H1 (cell line): ENCODE measurements at regions not wholly inside any gene's neighbourhood (a gene's known extent, or its start where the extent isn't known, plus 50 kb on each side); places are given as distances from the start of the nearest gene placed in this dataset.

Experiments
- CTCF ChIA-PET: fragments of 300-600 bp; sonication (Branson Sonifier 250); formaldehyde crosslinking; loops from one replicate; lab custom pipeline; 2021; ENCODE audit not compliant: partially characterized antibody; lab: Charles Lee
- POLR2A ChIA-PET: fragments of 300-600 bp; sonication (Branson Sonifier 250); formaldehyde crosslinking; loops from one replicate; lab custom pipeline; 2021; ENCODE audit warnings: inconsistent platforms; ENCODE audit not compliant: partially characterized antibody; lab: Charles Lee
- DNase-seq, 2 experiments: peaks; one replicate each; pipeline versions ENCODE4 v3.0.0 to v3.0.0-alpha.2; 2010 to 2022; ENCODE audit warnings: low spot score in 2 of 2, low read depth in 1 of 2, mixed read lengths in 1 of 2
- FAIRE-seq: peaks from 2 replicates; lab custom pipeline; 2011; peaks lifted over from hg19 to GRCh38; lab: Jason Lieb, UNC
- H2AFZ ChIP-seq: 2 replicates; pipeline ENCODE4 v1.8.1; 2012; ENCODE audit warnings: low read length, inconsistent platforms
- H2AK5ac ChIP-seq: 2 replicates; pipeline ENCODE4 v1.6.1; 2013; ENCODE audit warnings: low read depth, low read length
- H2BK120ac ChIP-seq: replicated peaks from 2 replicates; pipeline ENCODE3; 2013; ENCODE audit warnings: low read depth, low read length, inconsistent platforms
- H2BK12ac ChIP-seq: 2 replicates; pipeline ENCODE4 v1.6.1; 2013; ENCODE audit warnings: low read depth, low read length
- H2BK15ac ChIP-seq: 2 replicates; pipeline ENCODE4 v1.6.1; 2013; ENCODE audit warnings: low read length
- H2BK20ac ChIP-seq: 2 replicates; pipeline ENCODE4 v1.6.1; 2013; ENCODE audit warnings: low read length
- H2BK5ac ChIP-seq: 2 replicates; pipeline ENCODE4 v1.6.1; 2013; ENCODE audit warnings: low read depth, low read length
- H3K14ac ChIP-seq: 2 replicates; pipeline ENCODE4 v1.6.1; 2013; ENCODE audit warnings: inconsistent platforms; ENCODE audit not compliant: insufficient read length
- H3K18ac ChIP-seq: 2 replicates; pipeline ENCODE4 v1.6.1; 2013; ENCODE audit warnings: low read length; ENCODE audit errors: extremely low read depth
- H3K23ac ChIP-seq: 2 replicates; pipeline ENCODE4 v1.6.1; 2013; ENCODE audit warnings: inconsistent platforms; ENCODE audit not compliant: insufficient read length
- H3K23me2 ChIP-seq: 2 replicates; pipeline ENCODE4 v1.6.1; 2013; ENCODE audit warnings: low read depth, low read length
- H3K27ac ChIP-seq: 2 replicates; pipeline ENCODE4 v1.6.1; 2011; ENCODE audit warnings: low read depth, low read length, inconsistent platforms
- H3K27me3 ChIP-seq, 4 experiments: replicated peaks in 1 of 4; 1 replicate in 1 of 4; 2 replicates in 3 of 4; pipeline versions ENCODE4 v1.6.1 to v1.8.1; 2011 to 2013; ENCODE audit warnings: low read length in 3 of 4, mild to moderate bottlenecking in 3 of 4, inconsistent platforms in 2 of 4, mixed read lengths in 2 of 4, moderate library complexity in 1 of 4; ENCODE audit not compliant: control insufficient read depth in 3 of 4, insufficient read depth in 3 of 4; ENCODE audit errors: extremely low read depth in 1 of 4
- H3K36me3 ChIP-seq, 4 experiments: 2 replicates each; pipeline versions ENCODE4 v1.6.1 to v1.8.1; 2011 to 2013; ENCODE audit warnings: mild to moderate bottlenecking in 4 of 4, low read length in 3 of 4, moderate library complexity in 2 of 4, control low read depth in 1 of 4, inconsistent platforms in 1 of 4; ENCODE audit not compliant: insufficient read depth in 4 of 4, control insufficient read depth in 2 of 4
- H3K4ac ChIP-seq: replicated peaks from 2 replicates; pipeline ENCODE3; 2013; ENCODE audit warnings: low read length, low read depth, mixed read lengths, inconsistent platforms; ENCODE audit not compliant: insufficient read length
- H3K4me1 ChIP-seq, 4 experiments: replicated peaks in 1 of 4; 1 replicate in 1 of 4; 2 replicates in 3 of 4; pipeline versions ENCODE4 v1.6.1 to v1.8.1; 2011 to 2013; ENCODE audit warnings: low read length in 3 of 4, inconsistent platforms in 2 of 4, mixed read lengths in 1 of 4; ENCODE audit not compliant: insufficient read depth in 4 of 4, control insufficient read depth in 3 of 4
- H3K4me2 ChIP-seq, 2 experiments: 2 replicates each; pipeline versions ENCODE4 v1.6.1 to v1.8.1; 2011 to 2013; ENCODE audit warnings: low read depth in 2 of 2, low read length in 2 of 2, control low read depth in 1 of 2, inconsistent platforms in 1 of 2, mild to moderate bottlenecking in 1 of 2; ENCODE audit not compliant: insufficient read depth in 1 of 2
- H3K4me3 ChIP-seq, 4 experiments: fragments of 200-600, 300-600 bp in 1 of 4; sonication (generic), shearing (Covaris generic), sonication (Bioruptor Twin) in 1 of 4; 2 replicates each; pipeline versions ENCODE4 v1.5.1 to v1.8.1; 2011 to 2016; ENCODE audit warnings: low read length in 4 of 4, low read depth in 3 of 4, control low read depth in 2 of 4, inconsistent platforms in 2 of 4, mild to moderate bottlenecking in 2 of 4, mixed read lengths in 1 of 4, moderate library complexity in 1 of 4; ENCODE audit not compliant: insufficient read depth in 2 of 4; ENCODE audit errors: extremely low read depth in 1 of 4
- H3K56ac ChIP-seq: replicated peaks from 2 replicates; pipeline ENCODE3; 2013; ENCODE audit warnings: low read depth, mild to moderate bottlenecking, mixed read lengths, low read length, inconsistent platforms; ENCODE audit not compliant: insufficient read length
- H3K79me1 ChIP-seq: 2 replicates; pipeline ENCODE4 v1.6.1; 2013; ENCODE audit warnings: low read depth, low read length, control low read depth
- H3K79me2 ChIP-seq, 2 experiments: 2 replicates each; pipeline versions ENCODE4 v1.6.1 to v1.8.1; 2012 to 2013; ENCODE audit warnings: low read length in 2 of 2, mild to moderate bottlenecking in 2 of 2, inconsistent platforms in 1 of 2; ENCODE audit not compliant: insufficient read depth in 2 of 2, control insufficient read depth in 1 of 2
- H3K9ac ChIP-seq, 4 experiments: replicated peaks in 1 of 4; 1 replicate in 1 of 4; 2 replicates in 3 of 4; pipeline versions ENCODE4 v1.6.1 to v1.8.1; 2011 to 2013; ENCODE audit warnings: low read depth in 3 of 4, low read length in 3 of 4, control low read depth in 2 of 4, mild to moderate bottlenecking in 2 of 4, moderate library complexity in 2 of 4, inconsistent platforms in 1 of 4; ENCODE audit errors: extremely low read depth in 1 of 4
- H3K9me3 ChIP-seq, 2 experiments: 2 replicates each; pipeline versions ENCODE4 v1.6.1 to v1.8.1; 2012 to 2013; ENCODE audit warnings: mild to moderate bottlenecking in 2 of 2, moderate library complexity in 2 of 2, control low read depth in 1 of 2, inconsistent platforms in 1 of 2, low read depth in 1 of 2, low read length in 1 of 2, mixed read lengths in 1 of 2; ENCODE audit not compliant: insufficient read depth in 2 of 2
- H4K20me1 ChIP-seq, 2 experiments: replicated peaks in 1 of 2; 2 replicates each; pipeline versions ENCODE3 to v1.8.1; 2011 to 2013; ENCODE audit warnings: inconsistent platforms in 2 of 2, low read length in 2 of 2, mild to moderate bottlenecking in 1 of 2; ENCODE audit not compliant: insufficient read depth in 2 of 2, control insufficient read depth in 1 of 2
- H4K5ac ChIP-seq: 2 replicates; pipeline ENCODE4 v1.6.1; 2013; ENCODE audit warnings: low read length, low read depth, mixed read lengths, inconsistent platforms; ENCODE audit not compliant: insufficient read length
- H4K8ac ChIP-seq: 2 replicates; pipeline ENCODE4 v1.8.0; 2013; ENCODE audit warnings: mild to moderate bottlenecking, moderate library complexity, low read length, inconsistent platforms; ENCODE audit not compliant: insufficient read depth; ENCODE audit errors: extremely low read depth
- H4K91ac ChIP-seq: replicated peaks from 2 replicates; pipeline ENCODE3; 2013; ENCODE audit warnings: low read length, mixed read lengths, inconsistent platforms; ENCODE audit not compliant: insufficient read length
- BACH1 ChIP-seq: IDR thresholded peaks from 2 replicates; pipeline ENCODE4 v1.6.1; 2012; ENCODE audit warnings: low read length, improper control_type of control experiment
- BRCA1 ChIP-seq: IDR thresholded peaks from 2 replicates; pipeline ENCODE4 v1.6.1; 2012; ENCODE audit warnings: low read depth, low read length, improper control_type of control experiment
- CBX8 ChIP-seq: fragments of 300-800, 300-1000 bp; sonication (generic); IDR thresholded peaks from 2 replicates; pipeline ENCODE4 v1.7.1; 2016; ENCODE audit warnings: low read depth, low read length, borderline replicate concordance
- EP300 ChIP-seq, 2 experiments: IDR thresholded peaks; 1 replicate in 1 of 2; 2 replicates in 1 of 2; pipeline ENCODE4 v1.6.1; 2011 to 2012; ENCODE audit warnings: low read depth in 2 of 2, low read length in 2 of 2, mild to moderate bottlenecking in 2 of 2, borderline replicate concordance in 1 of 2, inconsistent platforms in 1 of 2, moderate library complexity in 1 of 2
- KDM5A ChIP-seq: fragments of 200-600 bp; IDR thresholded peaks from 2 replicates; pipeline ENCODE4 v1.7.1; 2012; ENCODE audit warnings: mild to moderate bottlenecking, low read length, inconsistent platforms, mixed read lengths
- POLR2AphosphoS5 ChIP-seq: IDR thresholded peaks from 2 replicates; pipeline ENCODE4 v1.6.1; 2011; ENCODE audit warnings: low read depth, low read length
- RAD21 ChIP-seq, 2 experiments: IDR thresholded peaks in 1 of 2; conservative IDR thresholded peaks in 1 of 2; 2 replicates each; pipeline ENCODE4 v1.6.1; 2011; ENCODE audit warnings: low read depth in 2 of 2, low read length in 2 of 2, improper control_type of control experiment in 1 of 2, inconsistent platforms in 1 of 2, mild to moderate bottlenecking in 1 of 2, moderate library complexity in 1 of 2
- SP4 ChIP-seq: IDR thresholded peaks from 2 replicates; pipeline ENCODE4 v1.6.1; 2012; ENCODE audit warnings: low read length, inconsistent platforms
- WGBS, 2 experiments: shearing (Covaris generic) in 1 of 2; methylation state at CpG; one replicate each; pipeline versions ENCODE4 v1.1.6 to v1.1.7; 2013 to 2015; ENCODE audit warnings: low lambda C conversion rate in 2 of 2, mixed read lengths in 2 of 2, inconsistent platforms in 1 of 2, low coverage in 1 of 2, missing lambda C conversion rate in 1 of 2; ENCODE audit not compliant: insufficient replicate concordance in 2 of 2, insufficient coverage in 1 of 2, insufficient read length in 1 of 2; ENCODE audit errors: extremely low coverage in 1 of 2, missing lambda C conversion rate in 1 of 2; 5-methylcytosine and 5-hydroxymethylcytosine counted together

DNA sequence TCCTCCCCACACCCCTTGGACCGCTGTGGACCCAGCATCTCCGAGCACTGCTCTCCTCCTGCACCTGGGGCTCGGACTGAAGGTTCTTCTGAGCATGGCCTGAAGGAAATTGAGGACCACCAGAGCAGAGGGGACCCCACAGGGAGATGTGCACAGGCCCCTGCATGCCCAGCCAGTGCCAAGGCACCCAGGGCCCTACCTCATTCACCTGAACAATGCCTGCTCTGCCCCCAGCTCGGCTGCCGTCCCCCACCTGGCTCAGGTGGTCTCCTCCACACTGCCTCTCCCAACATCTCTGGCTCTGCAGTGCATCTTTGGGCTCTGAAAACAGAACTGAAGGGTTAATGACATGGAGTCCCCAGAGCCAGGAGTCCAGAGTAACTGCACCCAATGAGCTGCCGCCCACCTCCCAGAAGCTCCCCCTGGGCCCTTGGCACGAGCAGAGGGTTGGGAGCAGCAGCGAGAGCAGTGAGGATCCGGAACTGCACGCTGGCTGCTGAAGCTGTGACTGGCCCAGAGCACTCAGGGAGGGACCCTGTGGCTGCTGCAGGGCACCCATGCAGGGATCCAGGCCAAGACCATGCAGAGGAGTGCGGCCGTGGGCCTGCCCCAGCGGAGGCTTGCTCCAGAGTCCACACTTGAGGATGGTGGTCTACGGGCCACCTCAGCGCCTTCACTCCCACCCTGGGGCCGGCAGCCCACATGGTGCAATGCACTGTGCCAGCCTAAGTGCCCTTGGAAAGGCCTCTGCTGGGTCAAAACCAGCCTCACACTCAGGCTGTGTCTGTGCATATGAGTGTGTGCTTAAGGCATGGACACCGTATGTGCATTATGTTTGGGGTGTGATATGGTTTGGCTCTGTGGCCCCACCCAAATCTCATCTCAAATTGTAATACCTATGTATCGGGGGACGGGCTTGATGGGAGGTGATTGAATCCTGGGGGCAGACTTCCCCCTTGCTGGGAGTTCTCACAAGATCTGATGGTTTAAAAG, 686.1 kb downstream of the TBC1D22A start:
- H3K9ac ChIP-seq, result no peak overlapping the region
- H3K14ac ChIP-seq, result no peak overlapping the region
- POLR2A ChIA-PET, result no interaction called here
- H3K36me3 ChIP-seq, result no peaks in the 10 kb centered on the region
- H3K79me1 ChIP-seq, result no peaks in the 10 kb centered on the region
- H2BK12ac ChIP-seq, result no peak overlapping the region
- peaks cover 82 to 99% of the 10 kb centered on the region in 2 experiments for H3K9me3 ChIP-seq
- no peak overlapping the region for H3K4me3 ChIP-seq
- no peak overlapping the region for H3K4me2 ChIP-seq
- no peaks in the 10 kb centered on the region for H4K20me1 ChIP-seq
- no peaks in the 10 kb centered on the region for H3K79me2 ChIP-seq
- H4K8ac ChIP-seq, result no peak overlapping the region
- CTCF ChIA-PET, result no interaction called here
- no peak overlapping the region for H4K91ac ChIP-seq
- H2BK120ac ChIP-seq, result no peak overlapping the region
- H2BK5ac ChIP-seq, result no peak overlapping the region
- H3K23ac ChIP-seq, result no peak overlapping the region
- H2BK20ac ChIP-seq, result no peak overlapping the region
- TF ChIP-seq CBX8, result no peak
- TF ChIP-seq EP300 (IDR thresholded peaks at IDR 0.05; ENCODE audit: borderline replicate concordance in 1 of 2, low read depth in 2 of 2, low read length in 2 of 2), result no peak
- TF ChIP-seq RAD21 (IDR thresholded peaks at IDR 0.05 in 1 of 2, conservative IDR thresholded peaks at IDR 0.05 in 1 of 2; ENCODE audit: low read depth in 2 of 2, low read length in 2 of 2), result no peak
- no peak for TF ChIP-seq POLR2AphosphoS5
- TF ChIP-seq KDM5A, result no peak
- no peak for TF ChIP-seq BRCA1
- TF ChIP-seq SP4, result no peak
- TF ChIP-seq BACH1, result no peak
- TF ChIP-seq, all 59 proteins: peak for 0
- H3K56ac ChIP-seq, result no peak overlapping the region
- H4K5ac ChIP-seq, result no peak overlapping the region
- no peak overlapping the region for H2AK5ac ChIP-seq
- DNase-seq (no peak), FAIRE-seq (no peak)
- WGBS, 2 experiments, result 88% methylated on average over 19 of the region's 19 CpGs; no CpG with 5 or more reads in 1 of the 2 experiments
- H3K4me1 ChIP-seq, result no peaks in the 10 kb centered on the region
- no peak overlapping the region for H3K18ac ChIP-seq
- no peaks in the 10 kb centered on the region for H3K27me3 ChIP-seq
- no peak overlapping the region for H3K27ac ChIP-seq
- no peak overlapping the region for H2BK15ac ChIP-seq
- H3K4ac ChIP-seq, result no peak overlapping the region
- H3K23me2 ChIP-seq, result no peaks in the 10 kb centered on the region
- H2AFZ ChIP-seq, result no peak overlapping the region
